WTC11 (cell line): ENCODE measurements at regions not wholly inside any gene's neighbourhood (a gene's known extent, or its start where the extent isn't known, plus 50 kb on each side); places are given as distances from the start of the nearest gene placed in this dataset.

ENCODE experiments used
- ATAC-seq: fragments of 200-7000 bp; cut with Tn5 transposase; 2 replicates; pipeline ENCODE4 v1.10.0; 2021; ENCODE audit warnings: mild to moderate bottlenecking, moderate library complexity
- CTCF ChIA-PET: fragments of 300-600 bp; sonication (Branson Sonifier 250); formaldehyde crosslinking; loops from one replicate; lab custom pipeline; 2021; ENCODE audit warnings: antibody characterized with exemption; lab: Charles Lee
- POLR2A ChIA-PET: fragments of 350-600 bp; sonication (Branson Sonifier 250); formaldehyde crosslinking; loops from one replicate; lab custom pipeline; 2021; ENCODE audit warnings: antibody characterized with exemption; lab: Charles Lee
- DNase-seq: peaks from one replicate; pipeline ENCODE4 v3.0.0; 2021; ENCODE audit warnings: low spot score
- H3K27ac Mint-ChIP-seq: 2 replicates; pipeline ENCODE4 v1.8.0; 2021; ENCODE audit warnings: mixed read lengths
- H3K27me3 Mint-ChIP-seq: 2 replicates; pipeline ENCODE4 v1.8.0; 2021; ENCODE audit warnings: low read depth, mild to moderate bottlenecking, moderate library complexity, mixed read lengths
- H3K36me3 Mint-ChIP-seq: 2 replicates; pipeline ENCODE4 v1.8.0; 2021; ENCODE audit warnings: mixed read lengths
- H3K4me1 Mint-ChIP-seq: 2 replicates; pipeline ENCODE4 v1.8.0; 2022; ENCODE audit warnings: mixed read lengths
- H3K4me3 Mint-ChIP-seq: 2 replicates; pipeline ENCODE4 v1.8.0; 2021; ENCODE audit warnings: mild to moderate bottlenecking, moderate library complexity, mixed read lengths
- H3K9me3 Mint-ChIP-seq: 2 replicates; pipeline ENCODE4 v1.8.0; 2021; ENCODE audit warnings: mixed read lengths
- CREM ChIP-seq: sonication (generic); formaldehyde crosslinking; IDR thresholded peaks from 2 replicates; pipeline ENCODE4 v1.8.1; 2022; ENCODE audit warnings: mild to moderate bottlenecking, missing genetic modification reagents, moderate library complexity
- CTCF ChIP-seq: fragments of 200-600 bp; IDR thresholded peaks from 2 replicates; pipeline ENCODE4 v1.8.0; 2022; ENCODE audit warnings: antibody characterized with exemption
- E2F1 ChIP-seq: sonication (generic); formaldehyde crosslinking; IDR thresholded peaks from 2 replicates; pipeline ENCODE4 v1.8.0; 2022; ENCODE audit warnings: mild to moderate bottlenecking, missing genetic modification reagents
- ETV6 ChIP-seq: sonication (generic); formaldehyde crosslinking; IDR thresholded peaks from 2 replicates; pipeline ENCODE4 v1.8.1; 2022; ENCODE audit warnings: mild to moderate bottlenecking, missing genetic modification reagents
- FOXJ3 ChIP-seq: sonication (generic); formaldehyde crosslinking; IDR thresholded peaks from 2 replicates; pipeline ENCODE4 v1.9.0; 2021; ENCODE audit warnings: missing genetic modification reagents, mild to moderate bottlenecking, borderline replicate concordance
- FOXP4 ChIP-seq: sonication (generic); formaldehyde crosslinking; IDR thresholded peaks from 2 replicates; pipeline ENCODE4 v1.8.0; 2022; ENCODE audit warnings: mild to moderate bottlenecking, missing genetic modification reagents
- JAZF1 ChIP-seq: fragments of 250-450 bp; sonication (Bioruptor Pico); IDR thresholded peaks from 2 replicates; pipeline ENCODE4 v1.9.0; 2021; ENCODE audit warnings: moderate library complexity, mild to moderate bottlenecking, inconsistent platforms
- JUN ChIP-seq: sonication (generic); formaldehyde crosslinking; IDR thresholded peaks from 2 replicates; pipeline ENCODE4 v1.8.0; 2023; ENCODE audit warnings: mild to moderate bottlenecking, missing genetic modification reagents
- MLX ChIP-seq: sonication (generic); formaldehyde crosslinking; IDR thresholded peaks from 2 replicates; pipeline ENCODE4 v1.8.1; 2023; ENCODE audit warnings: mild to moderate bottlenecking, missing genetic modification reagents, moderate library complexity
- NFE2L1 ChIP-seq: sonication (generic); formaldehyde crosslinking; IDR thresholded peaks from 2 replicates; pipeline ENCODE4 v1.8.1; 2023; ENCODE audit warnings: missing genetic modification reagents
- OVOL2 ChIP-seq: fragments of 250-450 bp; sonication (Bioruptor Pico); IDR thresholded peaks from 2 replicates; pipeline ENCODE4 v1.9.0; 2021; ENCODE audit warnings: mild to moderate bottlenecking, borderline replicate concordance
- SMAD3 ChIP-seq: sonication (generic); formaldehyde crosslinking; IDR thresholded peaks from 2 replicates; pipeline ENCODE4 v1.8.0; 2022; ENCODE audit warnings: missing genetic modification reagents, mild to moderate bottlenecking, borderline replicate concordance
- STAT6 ChIP-seq: sonication (generic); formaldehyde crosslinking; conservative IDR thresholded peaks from 2 replicates; pipeline ENCODE4 v1.8.1; 2023; ENCODE audit warnings: mild to moderate bottlenecking, low read depth, missing genetic modification reagents, moderate library complexity
- TP53 ChIP-seq: sonication (generic); formaldehyde crosslinking; IDR thresholded peaks from 2 replicates; pipeline ENCODE4 v1.8.1; 2023; ENCODE audit warnings: mild to moderate bottlenecking, missing genetic modification reagents
- USF1 ChIP-seq: sonication (generic); formaldehyde crosslinking; IDR thresholded peaks from 2 replicates; pipeline ENCODE4 v1.8.0; 2022; ENCODE audit warnings: mild to moderate bottlenecking, missing genetic modification reagents
- ZNF425 ChIP-seq: fragments of 250-450 bp; sonication (Bioruptor Pico); conservative IDR thresholded peaks from 2 replicates; pipeline ENCODE4 v1.9.0; 2021; ENCODE audit warnings: mild to moderate bottlenecking
- ZSCAN18 ChIP-seq: fragments of 250-450 bp; sonication (Bioruptor Pico); IDR thresholded peaks from 2 replicates; pipeline ENCODE4 v2.1.2; 2022; ENCODE audit warnings: mild to moderate bottlenecking, moderate library complexity

GRCh38 chrX:38882894-38883626 is 81.8 kb downstream of the MID1IP1 start:
- ChIA-PET POLR2A (no interaction called here), CTCF (interaction anchor here (1.2 kb wide), 1 partner anchor 269 kb away, joined by 3 read pairs; no protein-coding TSS in a partner anchor)
- H3K27ac Mint-ChIP-seq: no peak overlapping the region
- H3K36me3 Mint-ChIP-seq: no peaks in the 10 kb centered on the region
- no peak for DNase-seq
- no peak for ATAC-seq
- H3K27me3 Mint-ChIP-seq: no peaks in the 10 kb centered on the region; the same call in 1 of the 2 replicates
- no peak for TF ChIP-seq OVOL2 (CRISPR knock-in tag)
- TF ChIP-seq MLX (CRISPR knock-in tag): no peak
- no peak for TF ChIP-seq E2F1 (CRISPR knock-in tag)
- TF ChIP-seq FOXP4 (CRISPR knock-in tag): no peak
- no peak for TF ChIP-seq JUN (CRISPR knock-in tag)
- TF ChIP-seq NFE2L1 (CRISPR knock-in tag): no peak
- TF ChIP-seq TP53 (CRISPR knock-in tag): no peak
- no peak for TF ChIP-seq SMAD3 (CRISPR knock-in tag)
- TF ChIP-seq ZSCAN18 (CRISPR knock-in tag): no peak
- TF ChIP-seq CTCF: no peak
- TF ChIP-seq STAT6 (CRISPR knock-in tag): no peak
- no peak for TF ChIP-seq CREM (CRISPR knock-in tag)
- TF ChIP-seq FOXJ3: no peak
- TF ChIP-seq USF1 (CRISPR knock-in tag): no peak
- no peak for TF ChIP-seq ZNF425
- TF ChIP-seq JAZF1: no peak
- TF ChIP-seq ETV6 (CRISPR knock-in tag): no peak
- H3K4me1 Mint-ChIP-seq: peaks cover 11% of the 10 kb centered on the region; the same call in 1 of the 2 replicates
- no peak overlapping the region for H3K4me3 Mint-ChIP-seq
- no peaks in the 10 kb centered on the region; the same call in 1 of the 2 replicates for H3K9me3 Mint-ChIP-seq
